Activated naive CD8-positive, alpha-beta T cell treated with anti-CD3 and anti-CD28 coated beads, Interleukin-2, amount 10 ng/mL, durations not matched to agents 7 days and 5 days (primary cell): ENCODE measurements at regions not wholly inside any gene's neighbourhood (a gene's known extent, or its start where the extent isn't known, plus 50 kb on each side); places are given as distances from the start of the nearest gene placed in this dataset.
"Not testable (repeated sequence)": the region's sequence is repeated elsewhere in the genome, so short reads cannot be mapped to it uniquely, and the experiment has no call there.

Source experiments
- ATAC-seq: fragments of 150-1000 bp; cut with Tn5 transposase; one replicate; pipeline ENCODE4 v1.10.0; 2021; ENCODE audit warnings: low read depth, moderate library complexity
- POLR2A ChIA-PET: fragments of 350-600 bp; sonication (Branson Sonifier 250); formaldehyde crosslinking; loops from one replicate; lab custom pipeline; 2021; ENCODE audit warnings: antibody characterized with exemption; lab: Charles Lee
- DNase-seq: peaks from one replicate; pipeline ENCODE4 v3.0.0; 2021
- H3K27ac Mint-ChIP-seq: one replicate; pipeline ENCODE4 v1.8.0; 2022; ENCODE audit warnings: mild to moderate bottlenecking, mixed read lengths
- H3K27me3 Mint-ChIP-seq: one replicate; pipeline ENCODE4 v1.8.0; 2022; ENCODE audit warnings: mild to moderate bottlenecking, moderate library complexity, mixed read lengths
- H3K36me3 Mint-ChIP-seq: one replicate; pipeline ENCODE4 v1.8.0; 2021; ENCODE audit warnings: mild to moderate bottlenecking, mixed read lengths
- H3K4me1 Mint-ChIP-seq: one replicate; pipeline ENCODE4 v1.8.0; 2021; ENCODE audit warnings: mixed read lengths
- H3K4me3 Mint-ChIP-seq: one replicate; pipeline ENCODE4 v1.8.0; 2022; ENCODE audit warnings: mild to moderate bottlenecking, moderate library complexity, mixed read lengths
- H3K9me3 Mint-ChIP-seq: one replicate; pipeline ENCODE4 v1.8.0; 2021; ENCODE audit warnings: mixed read lengths

- no peak for ATAC-seq
- Mint-ChIP-seq H3K4me3 (no peak overlapping the region), H3K36me3 (no peaks in the 10 kb centered on the region), H3K27me3 (no peaks in the 10 kb centered on the region), H3K27ac (no peak overlapping the region), H3K9me3 (peaks cover 2% of the 10 kb centered on the region), H3K4me1 (no peaks in the 10 kb centered on the region)
- POLR2A ChIA-PET, result no interaction called here
- DNase-seq, result no peak
Observed at GRCh38 chr4:33772582-33772981, 2471.7 kb downstream of the ARAP2 start.

- no peak overlapping the region for H3K27ac Mint-ChIP-seq
- no peaks in the 10 kb centered on the region for H3K36me3 Mint-ChIP-seq
- POLR2A ChIA-PET, result no interaction called here
- H3K4me3 Mint-ChIP-seq, result no peak overlapping the region
- H3K4me1 Mint-ChIP-seq, result no peaks in the 10 kb centered on the region
- DNase-seq (no peak), ATAC-seq (no peak)
- no peaks in the 10 kb centered on the region for H3K27me3 Mint-ChIP-seq
- no peaks in the 10 kb centered on the region for H3K9me3 Mint-ChIP-seq
Observed at GRCh38 chr4:33780952-33781791, 2463.1 kb downstream of the ARAP2 start.

- H3K4me3 Mint-ChIP-seq, result no peak overlapping the region
- H3K4me1 Mint-ChIP-seq, result no peaks in the 10 kb centered on the region
- H3K27me3 Mint-ChIP-seq, result no peaks in the 10 kb centered on the region
- H3K9me3 Mint-ChIP-seq, result peaks cover 1% of the 10 kb centered on the region
- DNase-seq (no peak), ATAC-seq (no peak)
- no peaks in the 10 kb centered on the region for H3K36me3 Mint-ChIP-seq
- POLR2A ChIA-PET, result no interaction called here
- H3K27ac Mint-ChIP-seq, result no peak overlapping the region
Observed at GRCh38 chr4:33785843-33786242, 2458.5 kb downstream of the ARAP2 start.

GRCh38 chr4:33802578-33802977, 2441.7 kb downstream of the ARAP2 start:
- H3K4me1 Mint-ChIP-seq, result no peaks in the 10 kb centered on the region
- no peak overlapping the region for H3K4me3 Mint-ChIP-seq

GRCh38 chr4:33825685-33826084, 2418.6 kb downstream of the ARAP2 start:
- POLR2A ChIA-PET, result no interaction called here
- Mint-ChIP-seq H3K4me3 (no peak overlapping the region), H3K36me3 (no peaks in the 10 kb centered on the region), H3K27ac (no peak overlapping the region), H3K4me1 (no peaks in the 10 kb centered on the region), H3K9me3 (peaks cover 2% of the 10 kb centered on the region), H3K27me3 (no peaks in the 10 kb centered on the region)
- no peak for DNase-seq
- no peak for ATAC-seq

More at GRCh38 chr4:33802578-33802977, 2441.7 kb downstream of the ARAP2 start:
- H3K36me3 Mint-ChIP-seq, result no peaks in the 10 kb centered on the region
- peaks cover 3% of the 10 kb centered on the region for H3K9me3 Mint-ChIP-seq
- no peak for DNase-seq
- POLR2A ChIA-PET, result no interaction called here
- no peak for ATAC-seq
- H3K27me3 Mint-ChIP-seq, result no peaks in the 10 kb centered on the region
- no peak overlapping the region for H3K27ac Mint-ChIP-seq

- H3K4me3 Mint-ChIP-seq, H3K27me3 Mint-ChIP-seq, POLR2A ChIA-PET, H3K36me3 Mint-ChIP-seq, H3K4me1 Mint-ChIP-seq, DNase-seq, H3K9me3 Mint-ChIP-seq, ATAC-seq, H3K27ac Mint-ChIP-seq: not testable (repeated sequence)
Observed at GRCh38 chr4:33829356-33829755, 2415.0 kb downstream of the ARAP2 start.

- no peaks in the 10 kb centered on the region for H3K36me3 Mint-ChIP-seq
- H3K4me1 Mint-ChIP-seq, result no peaks in the 10 kb centered on the region
- no peak overlapping the region for H3K4me3 Mint-ChIP-seq
- H3K9me3 Mint-ChIP-seq, result peaks cover 2% of the 10 kb centered on the region
- ATAC-seq, result no peak
- DNase-seq, result no peak
- H3K27me3 Mint-ChIP-seq, result no peaks in the 10 kb centered on the region
- H3K27ac Mint-ChIP-seq, result no peak overlapping the region
- POLR2A ChIA-PET, result no interaction called here
Observed at GRCh38 chr4:33831442-33832066, 2412.8 kb downstream of the ARAP2 start.

- H3K27ac Mint-ChIP-seq, ATAC-seq, H3K27me3 Mint-ChIP-seq, H3K36me3 Mint-ChIP-seq, H3K4me1 Mint-ChIP-seq, H3K9me3 Mint-ChIP-seq, POLR2A ChIA-PET, H3K4me3 Mint-ChIP-seq, DNase-seq: not testable (repeated sequence)
Observed at GRCh38 chr4:33835764-33836163, 2408.6 kb downstream of the ARAP2 start.

GRCh38 chr4:33837043-33837838, 2407.1 kb downstream of the ARAP2 start:
- DNase-seq, result no peak
- Mint-ChIP-seq H3K4me1 (no peaks in the 10 kb centered on the region), H3K27ac (no peak overlapping the region), H3K36me3 (no peaks in the 10 kb centered on the region), H3K4me3 (no peak overlapping the region), H3K9me3 (peaks cover 2% of the 10 kb centered on the region), H3K27me3 (no peaks in the 10 kb centered on the region)
- POLR2A ChIA-PET, result no interaction called here
- no peak for ATAC-seq

GRCh38 chr4:33841120-33841519, 2403.2 kb downstream of the ARAP2 start:
- Mint-ChIP-seq H3K27ac (no peak overlapping the region), H3K4me3 (no peak overlapping the region), H3K4me1 (no peaks in the 10 kb centered on the region), H3K27me3 (no peaks in the 10 kb centered on the region), H3K36me3 (no peaks in the 10 kb centered on the region), H3K9me3 (peaks cover 3% of the 10 kb centered on the region)
- DNase-seq (no peak), ATAC-seq (no peak)
- POLR2A ChIA-PET, result no interaction called here

GRCh38 chr4:33850371-33850902, 2393.9 kb downstream of the ARAP2 start:
- POLR2A ChIA-PET, result no interaction called here
- peak; percentile 45 for ATAC-seq
- Mint-ChIP-seq H3K4me3 (no peak overlapping the region), H3K4me1 (peaks cover 2% of the 10 kb centered on the region), H3K27ac (no peak overlapping the region), H3K36me3 (no peaks in the 10 kb centered on the region), H3K9me3 (peaks cover 2% of the 10 kb centered on the region), H3K27me3 (no peaks in the 10 kb centered on the region)
- no peak for DNase-seq

GRCh38 chr4:33853670-33854069, 2390.6 kb downstream of the ARAP2 start:
- H3K36me3 Mint-ChIP-seq, ATAC-seq, H3K27ac Mint-ChIP-seq, H3K9me3 Mint-ChIP-seq, H3K4me3 Mint-ChIP-seq, DNase-seq, POLR2A ChIA-PET, H3K27me3 Mint-ChIP-seq, H3K4me1 Mint-ChIP-seq: not testable (repeated sequence)

GRCh38 chr4:33864290-33864859, 2379.9 kb downstream of the ARAP2 start:
- ATAC-seq (no peak), DNase-seq (no peak)
- H3K27ac Mint-ChIP-seq, result no peak overlapping the region
- H3K27me3 Mint-ChIP-seq, result no peaks in the 10 kb centered on the region
- no peaks in the 10 kb centered on the region for H3K4me1 Mint-ChIP-seq
- POLR2A ChIA-PET, result no interaction called here
- H3K36me3 Mint-ChIP-seq, result no peaks in the 10 kb centered on the region
- H3K9me3 Mint-ChIP-seq, result peaks cover 6% of the 10 kb centered on the region
- H3K4me3 Mint-ChIP-seq, result no peak overlapping the region
